Thyroid gland (tissue), 4 donors: ENCODE measurements at regions not wholly inside any gene's neighbourhood (a gene's known extent, or its start where the extent isn't known, plus 50 kb on each side); places are given as distances from the start of the nearest gene placed in this dataset.

Source experiments
- CTCF ChIP-seq, 6 experiments: fragments of 200-600 bp in 3 of 6; fragments of 450-650 bp in 3 of 6; sonication (generic) in 3 of 6; IDR thresholded peaks; one replicate each; pipeline ENCODE4 v1.5.1; 2016 to 2019; ENCODE audit warnings: antibody characterized with exemption in 6 of 6, mild to moderate bottlenecking in 2 of 6, inconsistent platforms in 1 of 6, moderate library complexity in 1 of 6
- POLR2A ChIP-seq, 2 donors: fragments of 450-650 bp; IDR thresholded peaks; one replicate each; pipeline ENCODE4 v1.6.1; 2017; ENCODE audit warnings: antibody characterized with exemption in 2 of 2, mild to moderate bottlenecking in 2 of 2, moderate library complexity in 1 of 2

GRCh38 chr20:17837179-17837578, 131.4 kb downstream of the SNX5 start:
- TF ChIP-seq CTCF (IDR thresholded peaks at IDR 0.05) (no peak), POLR2A (IDR thresholded peaks at IDR 0.05) (no peak)
